ENCODE measurements at regions not wholly inside any gene's neighbourhood (a gene's known extent, or its start where the extent isn't known, plus 50 kb on each side); places are given as distances from the start of the nearest gene placed in this dataset.
"Not testable (repeated sequence)": the region's sequence is repeated elsewhere in the genome, so short reads cannot be mapped to it uniquely, and the experiment has no call there.

DNA sequence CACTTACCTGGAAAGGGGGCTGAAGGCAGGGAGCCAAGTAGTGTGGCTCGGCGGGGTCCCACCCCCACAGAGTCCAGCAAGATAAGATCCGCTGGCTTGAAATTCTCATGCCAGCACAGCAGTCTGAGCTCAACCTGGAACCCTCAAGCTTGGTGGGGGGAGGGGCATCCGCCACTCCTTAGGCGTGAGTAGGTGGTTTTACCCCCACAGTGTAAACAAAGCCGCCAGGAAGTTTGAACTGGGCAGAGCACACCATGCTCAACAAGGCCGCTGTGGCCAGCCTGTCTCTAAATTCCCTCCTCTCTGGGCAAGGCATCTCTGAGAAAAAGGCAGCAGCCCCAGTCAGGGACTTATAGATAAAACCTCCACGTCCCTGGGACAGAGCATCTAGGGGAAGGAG, 156.3 kb downstream of the KBTBD8 start:
- no peak for DNase-seq (ENCODE audit: low read depth in 2 of 2)

DNA sequence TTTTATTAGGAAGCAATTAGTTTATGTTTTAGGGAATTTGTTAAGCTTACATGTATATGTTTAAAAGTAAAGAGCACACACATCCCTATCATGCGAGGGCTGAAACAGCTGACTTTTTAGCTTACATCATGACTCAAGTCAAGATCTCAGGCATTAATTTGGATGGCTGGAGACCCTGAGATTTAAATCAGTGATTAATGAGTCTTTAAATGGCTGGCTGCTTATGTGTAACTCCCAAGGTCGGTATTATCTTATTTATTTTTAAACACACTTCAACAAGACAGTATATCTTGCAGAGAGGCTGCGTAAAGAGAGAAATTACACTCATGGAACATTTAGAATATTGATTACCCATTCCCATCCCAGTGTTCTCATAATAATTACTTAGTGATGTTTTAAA, 169.4 kb downstream of the KBTBD8 start:
- no peak for DNase-seq (ENCODE audit: low read depth in 2 of 2)

GRCh38 chr3:67171841-67172240, 173.7 kb downstream of the KBTBD8 start:
- DNase-seq (ENCODE audit: low read depth in 2 of 2), result no peak

DNA sequence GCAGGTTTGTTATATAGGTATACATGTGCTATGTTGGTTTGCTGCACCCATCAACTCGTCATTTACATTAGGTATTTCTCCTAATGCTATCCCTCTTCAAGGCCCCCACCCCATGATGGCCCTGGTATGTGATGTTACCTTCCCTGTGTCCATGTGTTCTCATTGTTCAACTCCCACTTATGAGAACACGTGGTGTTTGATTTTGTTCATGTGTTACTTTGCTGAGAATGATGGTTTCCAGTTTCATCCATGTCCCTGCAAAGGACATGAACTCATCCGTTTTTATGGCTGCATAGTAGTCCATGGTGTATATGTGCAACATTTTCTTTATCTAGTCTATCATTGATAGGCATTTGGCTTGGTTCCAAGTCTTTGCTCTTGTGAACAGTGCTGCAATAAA, 175.0 kb downstream of the KBTBD8 start:
- DNase-seq (ENCODE audit: low read depth in 2 of 2), result not testable (repeated sequence)

DNA sequence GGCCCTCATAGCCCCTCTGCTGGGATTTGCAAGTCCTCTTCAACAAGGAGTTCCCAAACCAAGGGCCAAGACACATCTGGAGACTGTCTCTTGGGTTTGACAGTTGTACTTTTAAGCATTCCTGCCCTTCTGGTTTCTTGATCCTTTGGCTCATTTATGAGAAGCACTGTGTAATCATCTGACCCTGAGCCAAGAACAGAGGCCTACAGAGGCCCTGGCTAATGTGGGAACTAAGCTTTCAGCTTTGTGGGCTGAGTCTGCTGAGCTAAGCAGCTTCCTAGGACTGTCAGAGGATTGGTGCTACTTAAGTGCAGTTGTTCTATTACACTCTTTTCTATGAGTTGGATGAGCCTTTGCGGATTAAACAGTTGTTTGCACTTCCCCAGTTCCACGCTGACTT, 178.3 kb downstream of the KBTBD8 start:
- no peak for DNase-seq (ENCODE audit: low read depth in 2 of 2)

GRCh38 chr3:67192466-67192865, 194.4 kb downstream of the KBTBD8 start:
- DNase-seq (ENCODE audit: low read depth in 2 of 2), result no peak

- no peak for DNase-seq (ENCODE audit: low read depth in 2 of 2)
These were observed 198.6 kb downstream of the KBTBD8 start for GRCh38 chr3:67196677-67197076.

DNA sequence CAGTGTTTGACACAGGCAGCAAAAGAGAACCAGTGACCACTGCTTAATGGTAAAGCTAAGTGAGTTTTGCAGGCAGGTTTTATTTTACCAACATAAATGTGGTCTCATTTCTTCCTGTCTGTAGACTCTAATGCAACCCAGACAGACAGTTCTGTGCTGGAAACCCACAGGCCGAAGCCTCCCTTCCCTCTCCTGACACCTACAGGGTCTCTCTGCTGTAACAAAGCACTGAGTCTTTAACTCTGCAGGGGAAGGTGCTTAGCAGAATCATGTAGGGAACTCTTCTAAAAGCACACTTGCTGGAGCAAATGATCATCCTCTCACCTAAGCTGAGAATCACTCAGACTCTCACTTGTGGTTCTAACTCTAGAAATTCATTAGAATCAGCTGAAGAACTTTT, 200.3 kb downstream of the KBTBD8 start:
- no peak for DNase-seq (ENCODE audit: low read depth in 2 of 2)

DNA sequence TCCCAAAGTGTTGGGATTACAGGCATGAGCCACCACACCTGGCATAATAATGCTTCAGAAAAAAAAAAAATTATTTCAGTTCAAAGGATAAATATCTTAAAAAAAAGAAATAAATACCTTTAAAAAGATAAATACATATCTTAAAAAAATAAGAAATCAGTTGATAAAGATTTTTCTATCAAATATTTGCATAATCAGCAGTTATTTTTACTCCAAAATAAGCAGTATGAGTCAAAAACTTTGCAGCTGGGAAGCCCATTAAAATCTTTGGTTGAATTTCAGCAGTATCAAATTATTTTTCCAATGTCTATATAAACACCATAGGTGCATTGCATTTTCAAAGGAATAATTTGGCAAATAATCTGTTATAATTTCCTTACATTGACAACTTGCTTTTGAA, 202.5 kb downstream of the KBTBD8 start:
- DNase-seq (ENCODE audit: low read depth in 2 of 2), result no peak

DNA sequence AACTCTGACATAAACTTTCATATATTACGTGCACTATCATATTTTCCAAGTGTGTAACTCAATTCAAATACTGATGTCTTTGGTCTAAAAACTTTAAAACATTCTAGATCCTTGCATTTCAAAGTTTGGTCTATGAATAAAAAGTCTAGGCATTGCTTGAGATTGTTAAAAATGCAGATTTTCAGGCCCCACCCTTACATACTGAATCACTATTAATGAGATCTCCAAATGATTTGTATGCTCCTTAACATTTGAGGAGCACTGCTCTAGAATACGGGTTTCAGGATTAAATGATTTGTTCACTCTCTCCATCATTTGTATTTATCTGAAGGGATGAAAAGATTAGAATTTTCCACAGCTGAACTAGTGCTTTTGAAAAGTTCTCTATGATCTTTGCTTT, 202.9 kb downstream of the KBTBD8 start:
- DNase-seq (ENCODE audit: low read depth in 2 of 2), result no peak

GRCh38 chr3:67202053-67202452, 203.9 kb downstream of the KBTBD8 start:
- DNase-seq (ENCODE audit: low read depth in 2 of 2), result no peak

- DNase-seq (ENCODE audit: low read depth in 2 of 2), result no peak
These were observed 206.8 kb downstream of the KBTBD8 start for GRCh38 chr3:67204951-67205350.

- no peak for DNase-seq (ENCODE audit: low read depth in 2 of 2)
These were observed 217.6 kb downstream of the KBTBD8 start for GRCh38 chr3:67215690-67216089.

DNA sequence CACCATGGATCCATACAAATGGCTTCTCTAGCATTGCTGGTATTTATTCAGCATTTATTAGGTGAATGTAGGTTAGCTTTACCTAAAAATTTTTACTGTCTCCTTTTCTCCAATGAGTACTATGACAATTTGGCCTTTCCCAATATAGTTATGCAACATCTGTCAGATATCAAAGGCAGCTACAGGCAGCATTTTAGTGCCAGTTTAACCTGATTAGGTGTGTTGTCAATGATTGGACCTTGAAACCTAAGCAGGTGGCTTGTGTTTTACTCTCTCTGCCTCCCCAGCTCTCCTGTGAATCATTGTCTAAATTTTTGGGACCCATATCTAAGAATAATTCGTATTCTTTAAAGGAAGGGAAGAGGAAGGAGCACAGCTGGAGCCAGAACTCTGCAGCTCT, 228.9 kb downstream of the KBTBD8 start:
- no peak for DNase-seq (ENCODE audit: low read depth in 2 of 2)

DNA sequence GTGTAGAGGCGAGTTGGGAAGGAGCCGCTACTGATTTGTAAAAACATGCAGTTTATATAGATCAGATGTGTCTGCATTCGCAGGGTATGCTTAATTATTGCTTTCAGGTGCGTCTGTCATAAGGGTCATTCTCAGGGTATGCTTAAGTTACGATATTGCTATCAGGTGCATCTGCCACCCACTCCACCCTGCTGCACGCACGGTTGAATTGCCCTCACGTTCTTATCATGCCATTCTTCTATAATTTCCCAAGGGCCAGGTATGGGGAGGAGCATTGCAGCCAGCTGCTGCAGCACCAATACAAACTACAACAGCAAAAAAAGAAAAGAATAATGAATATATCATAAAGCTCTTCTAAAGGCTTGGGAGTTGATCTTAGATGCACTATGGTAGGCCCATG, 230.0 kb downstream of the KBTBD8 start:
- no peak for DNase-seq (ENCODE audit: low read depth in 2 of 2)

DNA sequence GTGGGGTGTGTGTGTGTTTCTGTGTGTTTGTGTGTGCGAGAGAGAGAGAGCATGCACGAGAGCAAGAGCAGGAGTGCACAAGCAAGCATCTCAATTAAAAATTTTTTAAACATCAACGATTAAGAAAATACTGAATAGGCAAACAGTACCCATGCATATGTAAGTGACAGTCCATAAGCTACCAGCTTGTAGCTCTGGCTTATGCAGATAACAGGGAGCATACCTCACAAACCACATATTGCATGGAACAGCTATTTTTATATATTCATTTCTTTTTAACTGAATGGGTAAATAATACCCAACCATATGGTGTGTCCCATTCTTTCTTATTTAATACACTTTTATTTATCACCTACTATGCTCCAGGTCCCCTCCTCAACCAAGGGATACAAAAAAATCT, 234.5 kb downstream of the KBTBD8 start:
- DNase-seq (ENCODE audit: low read depth in 2 of 2), result no peak

GRCh38 chr3:67239353-67239752, 241.2 kb downstream of the KBTBD8 start:
- DNase-seq (ENCODE audit: low read depth in 2 of 2), result no peak

GRCh38 chr3:67241084-67241483, 243.0 kb downstream of the KBTBD8 start:
- no peak for DNase-seq (ENCODE audit: low read depth in 2 of 2)

DNA sequence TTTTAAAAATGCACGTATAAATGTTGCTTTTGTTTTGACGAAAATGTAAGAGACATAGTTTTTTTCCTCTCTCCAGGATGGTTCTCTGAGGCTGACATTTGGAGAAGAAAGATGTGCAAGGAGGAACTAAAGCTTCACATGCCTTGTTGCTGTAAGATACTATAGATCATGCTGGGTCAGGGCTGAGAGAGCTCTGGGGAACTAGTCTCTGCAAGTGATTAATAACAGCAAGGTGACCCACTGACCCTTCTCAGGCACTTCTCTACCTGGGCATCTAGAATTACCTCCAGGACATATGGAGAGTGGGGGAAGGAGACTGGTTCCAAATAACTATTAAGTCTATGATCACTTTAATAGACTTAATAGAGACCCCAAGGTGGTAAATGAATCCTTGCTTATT, 246.0 kb downstream of the KBTBD8 start:
- no peak for DNase-seq (ENCODE audit: low read depth in 2 of 2)

GRCh38 chr3:67245545-67245944, 247.4 kb downstream of the KBTBD8 start:
- DNase-seq (ENCODE audit: low read depth in 2 of 2), result no peak

- DNase-seq (ENCODE audit: low read depth in 2 of 2), result no peak
These were observed 250.6 kb downstream of the KBTBD8 start for GRCh38 chr3:67248726-67249125.

DNA sequence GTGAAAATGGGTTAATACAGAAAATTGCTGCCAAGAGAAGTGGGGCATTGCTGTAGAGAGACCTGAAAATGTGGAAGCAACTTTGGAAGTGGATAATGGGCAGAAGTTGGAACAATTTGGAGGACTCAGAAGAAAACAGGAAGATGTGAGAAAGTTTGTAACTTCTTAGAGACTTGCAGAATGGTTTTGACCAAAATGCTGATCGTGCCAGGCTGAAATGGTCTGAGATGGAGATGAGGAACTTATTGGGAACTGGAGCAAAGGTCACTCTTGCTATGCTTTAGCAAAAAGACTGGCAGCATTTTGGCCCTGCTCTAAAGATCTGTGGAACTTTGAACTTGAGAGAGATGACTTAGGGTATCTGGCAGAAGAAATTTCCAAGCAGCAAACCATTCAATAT, 254.8 kb downstream of the KBTBD8 start:
- not testable (repeated sequence) for DNase-seq (ENCODE audit: low read depth in 2 of 2)

DNA sequence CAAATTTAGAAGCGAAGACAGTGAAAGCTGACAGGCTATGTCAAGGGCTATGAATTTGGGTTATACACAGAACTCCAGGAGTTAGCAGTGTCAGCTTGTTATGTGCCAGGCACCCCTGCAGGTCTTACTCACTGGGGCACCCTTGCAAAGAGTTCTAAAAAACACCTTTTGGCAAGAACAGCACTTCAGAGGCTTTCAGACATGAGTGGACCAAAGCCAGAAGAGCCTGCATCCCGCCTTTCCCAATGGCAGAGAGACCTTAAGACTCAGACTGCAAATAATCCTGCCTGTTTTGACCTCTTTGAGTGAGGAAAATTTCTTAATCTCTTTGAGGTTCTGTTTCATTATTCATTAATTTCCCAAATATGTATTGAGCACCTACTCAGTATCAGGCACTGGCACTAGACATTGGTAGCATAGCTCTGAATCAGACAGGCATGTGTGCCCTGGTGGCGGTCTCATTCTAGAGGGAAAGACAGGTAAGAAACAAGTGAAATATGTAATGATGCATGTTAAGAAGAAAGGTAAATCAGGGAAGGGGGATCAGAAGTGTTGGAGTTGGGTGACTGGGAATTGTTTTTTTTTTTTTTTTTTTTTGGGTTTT, 280.0 kb downstream of the KBTBD8 start:
- DNase-seq (ENCODE audit: low read depth in 2 of 2), result no peak

DNA sequence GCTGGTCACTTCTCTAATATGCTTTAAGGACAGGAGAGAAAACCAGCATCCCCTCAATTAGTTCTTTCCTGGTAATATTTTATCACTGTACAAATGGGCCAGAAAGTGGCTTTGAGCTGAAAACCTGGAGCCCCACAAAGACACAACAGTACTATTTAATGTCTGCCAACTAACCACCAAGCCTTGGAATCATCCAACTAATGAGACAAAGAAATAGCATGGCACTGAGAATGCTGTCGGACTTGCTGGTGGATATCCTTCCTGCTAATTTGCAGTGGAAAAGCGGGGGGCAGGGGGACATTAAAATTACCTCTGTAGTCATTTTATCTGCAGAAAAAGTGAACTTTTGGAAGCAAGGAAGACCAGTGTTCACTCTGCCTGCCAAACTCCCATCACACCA, 288.5 kb downstream of the KBTBD8 start:
- no peak for DNase-seq (ENCODE audit: low read depth in 2 of 2)

Measured in activated CD4-positive, alpha-beta T cell treated with anti-CD3 and anti-CD28 coated beads for 24 hours (primary cell).